ENCODE measurements at regions not wholly inside any gene's neighbourhood (a gene's known extent, or its start where the extent isn't known, plus 50 kb on each side); places are given as distances from the start of the nearest gene placed in this dataset.

DNA sequence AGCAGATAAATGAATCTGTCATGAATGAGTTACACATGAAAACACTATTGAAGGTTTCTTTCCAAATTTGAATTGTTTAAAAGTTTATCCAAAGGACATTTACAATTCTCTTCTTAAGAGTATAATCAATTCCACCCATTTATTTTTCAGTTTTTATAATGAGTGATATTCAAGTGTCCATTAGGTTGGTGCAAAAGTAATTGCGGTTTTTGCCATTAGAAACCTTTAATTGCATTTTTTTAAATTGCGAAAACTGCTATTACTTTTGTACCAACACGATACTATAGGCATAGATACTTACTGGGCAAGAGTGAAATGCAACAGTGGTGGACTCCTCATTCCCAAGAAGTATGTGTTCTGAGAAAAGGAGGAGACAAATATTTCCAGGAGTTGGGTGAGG, 422.7 kb upstream of the MON1B start:
- H3K36me3 ChIP-seq: no peaks in the 10 kb centered on the region
- H3K27me3 ChIP-seq: no peaks in the 10 kb centered on the region
- H3K27ac ChIP-seq: no peak overlapping the region
- DNase-seq: no peak
- intact Hi-C loops (cut with DNase I): no loop called here
- peaks cover 0 to 10% (median 3%) of the 10 kb centered on the region in 3 donors for H3K9me3 ChIP-seq
- TF ChIP-seq POLR2A (IDR thresholded peaks at IDR 0.05): no peak
- TF ChIP-seq, protein P1, sequence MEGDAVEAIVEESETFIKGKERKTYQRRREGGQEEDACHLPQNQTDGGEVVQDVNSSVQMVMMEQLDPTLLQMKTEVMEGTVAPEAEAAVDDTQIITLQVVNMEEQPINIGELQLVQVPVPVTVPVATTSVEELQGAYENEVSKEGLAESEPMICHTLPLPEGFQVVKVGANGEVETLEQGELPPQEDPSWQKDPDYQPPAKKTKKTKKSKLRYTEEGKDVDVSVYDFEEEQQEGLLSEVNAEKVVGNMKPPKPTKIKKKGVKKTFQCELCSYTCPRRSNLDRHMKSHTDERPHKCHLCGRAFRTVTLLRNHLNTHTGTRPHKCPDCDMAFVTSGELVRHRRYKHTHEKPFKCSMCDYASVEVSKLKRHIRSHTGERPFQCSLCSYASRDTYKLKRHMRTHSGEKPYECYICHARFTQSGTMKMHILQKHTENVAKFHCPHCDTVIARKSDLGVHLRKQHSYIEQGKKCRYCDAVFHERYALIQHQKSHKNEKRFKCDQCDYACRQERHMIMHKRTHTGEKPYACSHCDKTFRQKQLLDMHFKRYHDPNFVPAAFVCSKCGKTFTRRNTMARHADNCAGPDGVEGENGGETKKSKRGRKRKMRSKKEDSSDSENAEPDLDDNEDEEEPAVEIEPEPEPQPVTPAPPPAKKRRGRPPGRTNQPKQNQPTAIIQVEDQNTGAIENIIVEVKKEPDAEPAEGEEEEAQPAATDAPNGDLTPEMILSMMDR (IDR thresholded peaks at IDR 0.05): no peak
- H3K4me1 ChIP-seq: no peaks in the 10 kb centered on the region
- H3K4me3 ChIP-seq: no peak overlapping the region
- WGBS, 2 donors: 78 to 88% methylated on average over 3 of the region's 3 CpGs

- Histone ChIP-seq H3K4me1 (no peaks in the 10 kb centered on the region), H3K36me3 (no peaks in the 10 kb centered on the region), H3K27ac (no peak overlapping the region), H3K9me3 (peaks cover 0 to 7% (median 0%) of the 10 kb centered on the region in 3 donors), H3K27me3 (no peaks in the 10 kb centered on the region), H3K4me3 (no peak overlapping the region)
- 86 to 88% methylated on average over 8 of the region's 8 CpGs for WGBS, 2 donors
- TF ChIP-seq, protein P1 (IDR thresholded peaks at IDR 0.05): no peak
- TF ChIP-seq POLR2A (IDR thresholded peaks at IDR 0.05): no peak
- intact Hi-C loops (cut with DNase I): no loop called here
- no peak for DNase-seq
Observed at GRCh38 chr16:76768948-76769347, 422.0 kb upstream of the MON1B start.

GRCh38 chr16:76771216-76771615, 419.8 kb upstream of the MON1B start:
- 50 to 63% methylated on average over 1 of the region's 1 CpG for WGBS, 2 donors
- no peak for DNase-seq

GRCh38 chr16:76777721-76778465, 413.1 kb upstream of the MON1B start:
- WGBS, 2 donors: 44% methylated on average over 7 of the region's 7 CpGs
- H3K4me3 ChIP-seq: no peak overlapping the region
- H3K27me3 ChIP-seq: no peaks in the 10 kb centered on the region
- H3K9me3 ChIP-seq: no peaks in the 10 kb centered on the region
- H3K4me1 ChIP-seq: no peaks in the 10 kb centered on the region
- H3K36me3 ChIP-seq: no peaks in the 10 kb centered on the region
- intact Hi-C loops (cut with DNase I): no loop called here
- H3K27ac ChIP-seq: no peak overlapping the region
- TF ChIP-seq, protein P1 (IDR thresholded peaks at IDR 0.05): no peak
- no peak for TF ChIP-seq POLR2A (IDR thresholded peaks at IDR 0.05)
- no peak for DNase-seq

More at GRCh38 chr16:76771216-76771615, 419.8 kb upstream of the MON1B start:
- Histone ChIP-seq H3K4me1 (no peaks in the 10 kb centered on the region), H3K27me3 (no peaks in the 10 kb centered on the region), H3K4me3 (no peak overlapping the region), H3K27ac (no peak overlapping the region), H3K9me3 (peaks cover 0 to 7% (median 0%) of the 10 kb centered on the region in 3 donors), H3K36me3 (no peaks in the 10 kb centered on the region)
- intact Hi-C loops (cut with DNase I): no loop called here
- no peak for TF ChIP-seq POLR2A (IDR thresholded peaks at IDR 0.05)
- TF ChIP-seq, protein P1 (IDR thresholded peaks at IDR 0.05): no peak

DNA sequence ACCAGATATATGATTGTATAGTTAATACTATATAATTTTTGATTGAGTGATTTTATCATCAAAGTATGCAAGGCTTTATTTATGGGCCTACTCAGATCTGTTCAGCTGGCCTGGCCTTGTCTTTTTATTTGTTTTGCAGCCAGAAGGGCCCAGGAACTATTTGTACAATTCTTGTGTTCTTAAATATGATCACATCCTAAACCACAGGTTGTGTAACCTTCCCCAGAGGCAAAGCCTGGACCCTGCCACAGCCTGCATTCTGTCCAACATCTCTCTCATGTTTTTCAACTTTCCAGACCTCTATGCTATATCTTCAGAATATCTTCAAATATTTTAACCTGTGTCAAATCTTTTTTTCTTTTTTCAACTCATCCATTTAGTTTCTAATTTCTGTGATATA, 410.4 kb upstream of the MON1B start:
- Histone ChIP-seq H3K4me3 (no peak overlapping the region), H3K9me3 (no peaks in the 10 kb centered on the region), H3K27ac (no peak overlapping the region), H3K27me3 (no peaks in the 10 kb centered on the region), H3K4me1 (no peaks in the 10 kb centered on the region), H3K36me3 (no peaks in the 10 kb centered on the region)
- no peak for DNase-seq
- intact Hi-C loops (cut with DNase I): no loop called here
- TF ChIP-seq, protein P1 (IDR thresholded peaks at IDR 0.05): no peak
- no peak for TF ChIP-seq POLR2A (IDR thresholded peaks at IDR 0.05)
